ENCODE measurements at regions not wholly inside any gene's neighbourhood (a gene's known extent, or its start where the extent isn't known, plus 50 kb on each side); places are given as distances from the start of the nearest gene placed in this dataset.
A peak's percentile ranks its signal among the peaks of the same experiment; 100 is the strongest.

GRCh38 chr14:87503711-87504110 is 489.3 kb downstream of the GALC start:
- H3K4me1 ChIP-seq (ENCODE audit: insufficient read depth): no peaks in the 10 kb centered on the region
- no peak overlapping the region for H2AFZ ChIP-seq
- TF ChIP-seq CTCF (IDR thresholded peaks at IDR 0.05; ENCODE audit: poor library complexity) (no peak), EZH2phosphoT487 (IDR thresholded peaks at IDR 0.05; ENCODE audit: low read depth, severe bottlenecking, unreplicated experiment) (no peak), EZH2 (IDR thresholded peaks at IDR 0.05; ENCODE audit: borderline replicate concordance) (no peak)
- H3K27me3 ChIP-seq: no peaks in the 10 kb centered on the region
- H3K4me2 ChIP-seq: no peak overlapping the region
- 66% methylated on average over 3 of the region's 3 CpGs for WGBS (ENCODE audit: low lambda C conversion rate, missing lambda C conversion rate)
- DNase-seq (ENCODE audit: low spot score): no peak
- no peak overlapping the region for H3K27ac ChIP-seq
- no peak overlapping the region for H3K4me3 ChIP-seq
- H4K20me1 ChIP-seq (ENCODE audit: insufficient read depth, poor library complexity, severe bottlenecking): no peaks in the 10 kb centered on the region
- no peaks in the 10 kb centered on the region for H3K79me2 ChIP-seq
- H3K9me3 ChIP-seq (ENCODE audit: low read depth): no peaks in the 10 kb centered on the region
- H3K9me2 ChIP-seq (replicated peaks; ENCODE audit: insufficient read depth): no peaks in the 10 kb centered on the region
- no peaks in the 10 kb centered on the region for H3K36me3 ChIP-seq (replicated peaks; ENCODE audit: insufficient read depth, low read depth)

- no peak overlapping the region for H3K4me2 ChIP-seq
- H3K9me3 ChIP-seq (ENCODE audit: low read depth): no peaks in the 10 kb centered on the region
- no peak overlapping the region for H3K4me3 ChIP-seq
- H3K36me3 ChIP-seq (replicated peaks; ENCODE audit: insufficient read depth, low read depth): no peaks in the 10 kb centered on the region
- H4K20me1 ChIP-seq (ENCODE audit: insufficient read depth, poor library complexity, severe bottlenecking): no peaks in the 10 kb centered on the region
- H3K27ac ChIP-seq: no peak overlapping the region
- no peak for DNase-seq (ENCODE audit: low spot score)
- no peaks in the 10 kb centered on the region for H3K79me2 ChIP-seq
- TF ChIP-seq EZH2 (IDR thresholded peaks at IDR 0.05; ENCODE audit: borderline replicate concordance) (no peak), EZH2phosphoT487 (IDR thresholded peaks at IDR 0.05; ENCODE audit: low read depth, severe bottlenecking, unreplicated experiment) (no peak), CTCF (IDR thresholded peaks at IDR 0.05; ENCODE audit: poor library complexity) (no peak)
- H3K4me1 ChIP-seq (ENCODE audit: insufficient read depth): peaks cover 5% of the 10 kb centered on the region
- no peaks in the 10 kb centered on the region for H3K27me3 ChIP-seq
- H3K9me2 ChIP-seq (replicated peaks; ENCODE audit: insufficient read depth): no peaks in the 10 kb centered on the region
- WGBS (ENCODE audit: low lambda C conversion rate, missing lambda C conversion rate): 89% methylated on average over 3 of the region's 3 CpGs
- no peak overlapping the region for H2AFZ ChIP-seq
Measured at GRCh38 chr14:87497301-87497700, 495.7 kb downstream of the GALC start.

GRCh38 chr14:87494010-87494409 is 499.0 kb downstream of the GALC start:
- DNase-seq (ENCODE audit: low spot score): no peak
- Histone ChIP-seq H3K4me3 (no peak overlapping the region), H3K9me3 (ENCODE audit: low read depth) (no peaks in the 10 kb centered on the region), H3K4me2 (no peak overlapping the region), H3K9me2 (replicated peaks; ENCODE audit: insufficient read depth) (no peaks in the 10 kb centered on the region), H4K20me1 (ENCODE audit: insufficient read depth, poor library complexity, severe bottlenecking) (no peaks in the 10 kb centered on the region), H3K79me2 (no peaks in the 10 kb centered on the region), H3K4me1 (ENCODE audit: insufficient read depth) (peaks cover 12% of the 10 kb centered on the region), H3K27me3 (no peaks in the 10 kb centered on the region), H2AFZ (no peak overlapping the region), H3K36me3 (replicated peaks; ENCODE audit: insufficient read depth, low read depth) (no peaks in the 10 kb centered on the region), H3K27ac (no peak overlapping the region)
- TF ChIP-seq CTCF (IDR thresholded peaks at IDR 0.05; ENCODE audit: poor library complexity): no peak
- TF ChIP-seq EZH2phosphoT487 (IDR thresholded peaks at IDR 0.05; ENCODE audit: low read depth, severe bottlenecking, unreplicated experiment): no peak
- no peak for TF ChIP-seq EZH2 (IDR thresholded peaks at IDR 0.05; ENCODE audit: borderline replicate concordance)

- no peaks in the 10 kb centered on the region for H3K36me3 ChIP-seq (replicated peaks; ENCODE audit: insufficient read depth, low read depth)
- H3K4me2 ChIP-seq: no peak overlapping the region
- no peaks in the 10 kb centered on the region for H4K20me1 ChIP-seq (ENCODE audit: insufficient read depth, poor library complexity, severe bottlenecking)
- H3K27me3 ChIP-seq: no peaks in the 10 kb centered on the region
- WGBS (ENCODE audit: low lambda C conversion rate, missing lambda C conversion rate): 63% methylated on average over 2 of the region's 2 CpGs
- peak overlapping the region; percentile 71 for H3K27ac ChIP-seq
- no peak for DNase-seq (ENCODE audit: low spot score)
- H3K4me1 ChIP-seq (ENCODE audit: insufficient read depth): peaks cover 12% of the 10 kb centered on the region
- TF ChIP-seq CTCF (IDR thresholded peaks at IDR 0.05; ENCODE audit: poor library complexity): no peak
- TF ChIP-seq EZH2phosphoT487 (IDR thresholded peaks at IDR 0.05; ENCODE audit: low read depth, severe bottlenecking, unreplicated experiment): no peak
- no peak for TF ChIP-seq EZH2 (IDR thresholded peaks at IDR 0.05; ENCODE audit: borderline replicate concordance)
- no peak overlapping the region for H2AFZ ChIP-seq
- no peaks in the 10 kb centered on the region for H3K9me3 ChIP-seq (ENCODE audit: low read depth)
- no peaks in the 10 kb centered on the region for H3K79me2 ChIP-seq
- no peaks in the 10 kb centered on the region for H3K9me2 ChIP-seq (replicated peaks; ENCODE audit: insufficient read depth)
- no peak overlapping the region for H3K4me3 ChIP-seq
Measured at GRCh38 chr14:87492561-87492960, 500.4 kb downstream of the GALC start.

Data from hepatocyte (in vitro differentiated cells).